Transverse colon (tissue), 4 donors: ENCODE measurements at regions not wholly inside any gene's neighbourhood (a gene's known extent, or its start where the extent isn't known, plus 50 kb on each side); places are given as distances from the start of the nearest gene placed in this dataset.

ENCODE experiments used
- DNase-seq: peaks from one replicate; pipeline ENCODE4 v3.0.0-alpha.2; 2019
- H3K27ac ChIP-seq, 4 donors: fragments of 200-600 bp; sonication (generic); 2 replicates each; pipeline ENCODE4 v1.5.1; 2016 to 2018; ENCODE audit warnings: inconsistent platforms in 4 of 4
- H3K27me3 ChIP-seq: fragments of 200-600 bp; sonication (generic); 2 replicates; pipeline ENCODE4 v1.5.1; 2017; ENCODE audit warnings: inconsistent platforms
- H3K36me3 ChIP-seq, 4 donors: fragments of 200-600 bp; sonication (generic); 2 replicates each; pipeline ENCODE4 v1.5.1; 2017 to 2019; ENCODE audit warnings: inconsistent platforms in 4 of 4
- H3K4me1 ChIP-seq, 4 donors: fragments of 200-600 bp; sonication (generic); 2 replicates each; pipeline ENCODE4 v1.5.1; 2017 to 2020; ENCODE audit warnings: inconsistent platforms in 4 of 4
- H3K4me3 ChIP-seq, 4 donors: fragments of 200-600 bp; sonication (generic); 1 replicate in 1 of 4; 2 replicates in 3 of 4; pipeline versions ENCODE4 v1.5.1 to v1.6.1; 2017 to 2019; ENCODE audit warnings: inconsistent platforms in 4 of 4
- H3K9me3 ChIP-seq, 2 donors: fragments of 200-600 bp; sonication (generic); 2 replicates each; pipeline ENCODE4 v1.5.1; 2017 to 2019; ENCODE audit warnings: inconsistent platforms in 2 of 2
- EP300 ChIP-seq: sonication (generic); formaldehyde crosslinking; IDR thresholded peaks from one replicate; pipeline ENCODE4 v1.6.1; 2017; ENCODE audit warnings: antibody characterized with exemption, low read depth
- POLR2A ChIP-seq: fragments of 450-650 bp; IDR thresholded peaks from one replicate; pipeline ENCODE4 v1.6.1; 2016; ENCODE audit warnings: antibody characterized with exemption, mild to moderate bottlenecking, moderate library complexity
- POLR2AphosphoS5 ChIP-seq, 3 donors: sonication (generic); formaldehyde crosslinking; IDR thresholded peaks; one replicate each; pipeline ENCODE4 v1.6.1; 2016; ENCODE audit warnings: antibody characterized with exemption in 3 of 3
- WGBS, 2 donors: methylation state at CpG; one replicate each; pipeline ENCODE4 v1.1.5; 2018; ENCODE audit warnings: low coverage in 1 of 2; 5-methylcytosine and 5-hydroxymethylcytosine counted together
- in situ Hi-C, 4 donors: fragments of 200-750 bp; cut with MboI; loops; one replicate each; pipeline versions ENCODE4 v1.15.0 to v1.15.1; 2017; ENCODE audit warnings: low sequenced_read_pairs in 3 of 4, low pct_ligation_motif_present in 1 of 4, low pct_unique_long_range_greater_than_20kb in 1 of 4
- intact Hi-C: fragments of 100-400 bp; cut with DNase I; formaldehyde crosslinking; loops from one replicate; pipeline ENCODE4 v1.15.1; 2023; ENCODE audit warnings: low total_unique reads
- TF ChIP-seq, protein P1 (sequence below), 5 experiments: fragments of 200-600 bp in 3 of 5; fragments of 450-650 bp in 2 of 5; sonication (generic) in 3 of 5; IDR thresholded peaks; 1 replicate in 2 of 5; 2 replicates in 3 of 5; pipeline ENCODE4 v1.5.1; 2016 to 2017; ENCODE audit warnings: antibody characterized with exemption in 5 of 5, inconsistent platforms in 3 of 5, mild to moderate bottlenecking in 2 of 5, moderate library complexity in 1 of 5

DNA sequence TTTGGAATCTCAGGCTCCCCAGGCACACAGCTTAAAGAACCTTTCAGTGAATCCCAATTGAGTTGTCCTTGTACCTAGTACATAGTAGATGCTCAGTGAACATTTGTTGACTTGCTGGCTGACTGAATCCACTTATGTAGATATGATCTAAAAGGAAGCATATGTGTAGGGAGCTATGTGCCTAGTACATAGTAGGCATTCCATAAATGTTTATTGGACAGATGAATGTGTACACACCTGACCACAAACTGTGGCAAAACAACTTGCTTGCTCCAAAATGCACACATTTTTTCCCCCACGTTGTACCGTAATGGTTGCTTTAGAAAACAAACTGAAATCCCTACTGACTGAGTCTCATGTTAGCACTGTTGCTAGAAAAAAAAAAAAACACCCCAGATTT, 80.2 kb upstream of the IL12B start:
- no peak for TF ChIP-seq EP300
- TF ChIP-seq POLR2A, result no peak
- TF ChIP-seq, protein P1, sequence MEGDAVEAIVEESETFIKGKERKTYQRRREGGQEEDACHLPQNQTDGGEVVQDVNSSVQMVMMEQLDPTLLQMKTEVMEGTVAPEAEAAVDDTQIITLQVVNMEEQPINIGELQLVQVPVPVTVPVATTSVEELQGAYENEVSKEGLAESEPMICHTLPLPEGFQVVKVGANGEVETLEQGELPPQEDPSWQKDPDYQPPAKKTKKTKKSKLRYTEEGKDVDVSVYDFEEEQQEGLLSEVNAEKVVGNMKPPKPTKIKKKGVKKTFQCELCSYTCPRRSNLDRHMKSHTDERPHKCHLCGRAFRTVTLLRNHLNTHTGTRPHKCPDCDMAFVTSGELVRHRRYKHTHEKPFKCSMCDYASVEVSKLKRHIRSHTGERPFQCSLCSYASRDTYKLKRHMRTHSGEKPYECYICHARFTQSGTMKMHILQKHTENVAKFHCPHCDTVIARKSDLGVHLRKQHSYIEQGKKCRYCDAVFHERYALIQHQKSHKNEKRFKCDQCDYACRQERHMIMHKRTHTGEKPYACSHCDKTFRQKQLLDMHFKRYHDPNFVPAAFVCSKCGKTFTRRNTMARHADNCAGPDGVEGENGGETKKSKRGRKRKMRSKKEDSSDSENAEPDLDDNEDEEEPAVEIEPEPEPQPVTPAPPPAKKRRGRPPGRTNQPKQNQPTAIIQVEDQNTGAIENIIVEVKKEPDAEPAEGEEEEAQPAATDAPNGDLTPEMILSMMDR (IDR thresholded peaks at IDR 0.05), result no peak
- no peak for TF ChIP-seq POLR2AphosphoS5 (IDR thresholded peaks at IDR 0.05)
- in situ Hi-C loops (no loop called here), intact Hi-C loops (no loop called here)
- no peaks in the 10 kb centered on the region for H3K9me3 ChIP-seq
- H3K4me3 ChIP-seq, result no peak overlapping the region
- H3K36me3 ChIP-seq, result no peaks in the 10 kb centered on the region
- no peak overlapping the region for H3K27ac ChIP-seq
- H3K4me1 ChIP-seq, result no peaks in the 10 kb centered on the region
- WGBS, 2 donors, result 71 to 90% methylated on average over 2 of the region's 2 CpGs
- no peaks in the 10 kb centered on the region for H3K27me3 ChIP-seq
- DNase-seq, result no peak

DNA sequence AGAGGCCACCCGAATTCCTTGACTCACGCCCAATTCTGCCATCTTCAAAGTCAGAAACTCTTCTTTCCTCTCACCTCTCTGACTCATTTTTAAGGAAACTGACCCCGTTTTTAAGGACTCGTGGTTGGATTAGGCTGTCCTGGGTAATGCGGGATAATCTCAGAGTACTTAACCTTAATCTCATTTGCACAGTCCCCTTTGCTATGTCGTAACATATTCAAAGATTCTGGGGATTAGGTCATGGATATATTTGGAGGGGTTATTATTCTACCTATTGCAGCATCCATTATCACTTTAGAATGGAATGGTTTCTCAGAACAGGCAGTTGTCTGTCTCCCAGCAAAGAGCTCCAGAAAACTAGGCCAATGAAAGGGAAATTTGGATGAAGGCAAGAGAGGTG, 80.8 kb upstream of the IL12B start:
- no peak overlapping the region for H3K4me3 ChIP-seq
- no peaks in the 10 kb centered on the region for H3K9me3 ChIP-seq
- H3K36me3 ChIP-seq, result no peaks in the 10 kb centered on the region
- intact Hi-C loops (no loop called here), in situ Hi-C loops (no loop called here)
- WGBS, 2 donors, result 66 to 100% methylated on average over 1 to 6 of the region's 6 CpGs
- no peaks in the 10 kb centered on the region for H3K27me3 ChIP-seq
- H3K27ac ChIP-seq, result no peak overlapping the region
- no peak for TF ChIP-seq EP300
- H3K4me1 ChIP-seq, result no peaks in the 10 kb centered on the region
- DNase-seq, result no peak

DNA sequence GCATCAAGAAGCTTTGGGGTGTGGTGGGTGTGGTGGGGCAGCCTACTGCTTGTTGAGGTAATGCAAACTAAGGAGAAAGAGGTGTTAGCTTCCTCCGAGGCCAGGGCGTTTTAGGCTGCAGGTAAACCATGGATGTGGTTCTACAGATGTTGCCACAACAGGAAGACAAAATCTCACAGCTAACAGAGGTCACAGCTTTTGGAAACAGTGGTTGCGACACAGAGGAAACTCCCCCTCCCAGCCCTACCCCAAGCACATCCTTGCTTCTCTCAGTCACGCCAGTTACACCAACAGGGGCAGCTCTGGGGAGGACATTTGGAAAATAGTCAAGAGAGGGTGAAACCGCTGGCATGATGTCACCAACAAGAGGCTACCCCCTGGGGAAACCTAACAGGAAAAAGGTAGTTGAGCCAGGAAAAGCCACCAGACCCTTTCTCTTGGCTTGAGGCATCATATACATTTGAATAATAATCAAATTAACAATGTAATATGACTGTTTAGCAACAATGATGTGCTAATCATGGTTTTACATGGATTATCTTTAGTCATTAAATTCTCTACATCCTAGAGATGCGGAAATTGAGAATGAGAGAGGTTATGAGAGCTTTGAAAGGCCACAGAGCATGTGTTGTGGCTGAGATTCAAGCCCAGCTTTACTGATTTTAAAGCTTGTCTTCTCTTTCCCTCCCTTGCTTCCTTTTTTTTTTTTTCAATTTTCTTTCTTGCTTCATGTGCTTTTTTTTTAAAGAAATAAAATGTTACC, 82.2 kb upstream of the IL12B start:
- 43 to 60% methylated on average over 3 to 6 of the region's 6 CpGs for WGBS, 2 donors
- Histone ChIP-seq H3K27me3 (no peaks in the 10 kb centered on the region), H3K9me3 (no peaks in the 10 kb centered on the region), H3K27ac (no peak overlapping the region), H3K36me3 (no peaks in the 10 kb centered on the region), H3K4me3 (no peak overlapping the region), H3K4me1 (no peaks in the 10 kb centered on the region)
- TF ChIP-seq EP300 (no peak), POLR2AphosphoS5 (IDR thresholded peaks at IDR 0.05) (no peak), POLR2A (no peak)
- TF ChIP-seq, protein P1 (IDR thresholded peaks at IDR 0.05), result no peak
- intact Hi-C loops, result no loop called here
- in situ Hi-C loops, result no loop called here
- DNase-seq, result peak; percentile 12

DNA sequence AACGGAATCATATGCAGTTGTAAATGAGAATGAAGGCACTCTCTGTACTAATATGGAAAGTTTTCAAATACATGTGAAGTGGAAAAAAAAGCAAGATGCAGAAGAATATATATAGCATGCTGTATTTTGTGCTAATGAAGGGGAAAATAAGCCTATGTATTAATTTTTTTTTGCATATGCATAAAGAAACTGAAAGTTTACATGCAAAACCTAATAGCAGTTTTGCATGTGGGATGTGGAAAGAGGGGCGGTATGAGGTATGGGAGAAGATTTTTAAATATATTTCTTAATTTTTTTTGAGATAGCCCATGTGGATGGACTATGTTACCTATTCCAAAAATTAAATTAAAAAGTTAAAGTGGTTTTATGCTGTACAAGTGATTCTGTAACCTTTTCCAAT, 83.7 kb upstream of the IL12B start:
- 63 to 80% methylated on average over 2 of the region's 2 CpGs for WGBS, 2 donors
- Histone ChIP-seq H3K36me3 (no peaks in the 10 kb centered on the region), H3K4me3 (no peak overlapping the region), H3K4me1 (no peaks in the 10 kb centered on the region), H3K9me3 (no peaks in the 10 kb centered on the region), H3K27me3 (no peaks in the 10 kb centered on the region), H3K27ac (no peak overlapping the region)
- no peak for TF ChIP-seq POLR2AphosphoS5 (IDR thresholded peaks at IDR 0.05)
- intact Hi-C loops, result no loop called here
- DNase-seq, result no peak
- in situ Hi-C loops, result no loop called here

DNA sequence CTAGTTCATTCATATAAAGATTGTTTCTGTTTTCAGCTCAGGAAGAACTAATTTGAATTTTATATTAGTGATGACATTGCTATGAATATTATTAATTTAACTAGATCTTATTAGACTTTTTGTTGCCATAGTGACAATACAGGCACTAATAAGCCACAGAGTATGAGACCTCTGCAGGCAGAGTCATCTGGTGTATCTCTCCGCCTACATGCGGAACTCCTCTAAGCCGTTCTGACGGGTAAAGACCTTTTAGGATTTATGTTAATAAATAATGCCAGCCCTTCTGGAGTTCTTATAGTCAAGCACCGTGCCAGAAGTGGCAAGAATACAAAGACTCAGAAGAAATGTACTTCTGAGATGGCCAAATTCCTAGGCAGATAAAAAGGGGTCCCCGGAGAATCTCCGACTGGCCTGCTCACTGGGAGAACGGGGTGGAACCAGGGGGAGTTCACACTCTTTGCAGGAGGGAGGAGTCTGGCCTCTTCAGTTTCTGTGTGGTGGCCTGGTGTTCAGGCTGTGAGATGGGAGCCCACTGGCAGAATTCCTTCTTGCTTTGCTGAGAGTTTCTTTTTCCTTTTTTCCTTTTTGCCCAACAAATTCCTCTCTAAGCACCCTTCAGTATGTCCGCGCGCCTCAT, 85.1 kb upstream of the IL12B start:
- in situ Hi-C loops, result no loop called here
- Histone ChIP-seq H3K36me3 (no peaks in the 10 kb centered on the region), H3K27ac (no peak overlapping the region), H3K27me3 (no peaks in the 10 kb centered on the region), H3K4me1 (no peaks in the 10 kb centered on the region), H3K4me3 (no peak overlapping the region), H3K9me3 (no peaks in the 10 kb centered on the region)
- TF ChIP-seq POLR2AphosphoS5 (IDR thresholded peaks at IDR 0.05) (no peak), POLR2A (no peak), EP300 (no peak)
- TF ChIP-seq, protein P1 (IDR thresholded peaks at IDR 0.05), result no peak
- no peak for DNase-seq
- intact Hi-C loops, result no loop called here
- 76 to 78% methylated on average over 7 to 11 of the region's 11 CpGs for WGBS, 2 donors
